Vagina (tissue), 2 donors: ENCODE measurements at regions not wholly inside any gene's neighbourhood (a gene's known extent, or its start where the extent isn't known, plus 50 kb on each side); places are given as distances from the start of the nearest gene placed in this dataset.

Experiments
- POLR2A ChIP-seq, 2 donors: fragments of 450-650 bp; IDR thresholded peaks; one replicate each; pipeline ENCODE4 v1.6.1; 2017; ENCODE audit warnings: antibody characterized with exemption in 2 of 2, mild to moderate bottlenecking in 2 of 2, moderate library complexity in 2 of 2
- POLR2AphosphoS5 ChIP-seq, 2 donors: sonication (generic); formaldehyde crosslinking; IDR thresholded peaks; one replicate each; pipeline ENCODE4 v1.9.0; 2017; ENCODE audit warnings: antibody characterized with exemption in 2 of 2, mild to moderate bottlenecking in 2 of 2, low read depth in 1 of 2; ENCODE audit not compliant: insufficient read depth in 1 of 2
- TF ChIP-seq, protein P1 (sequence below), 3 experiments: fragments of 450-650 bp in 2 of 3; fragments of 200-600 bp in 1 of 3; sonication (generic) in 1 of 3; IDR thresholded peaks; one replicate each; pipeline ENCODE4 v1.5.1; 2017 to 2019; ENCODE audit warnings: antibody characterized with exemption in 3 of 3, mild to moderate bottlenecking in 2 of 3, moderate library complexity in 2 of 3

DNA sequence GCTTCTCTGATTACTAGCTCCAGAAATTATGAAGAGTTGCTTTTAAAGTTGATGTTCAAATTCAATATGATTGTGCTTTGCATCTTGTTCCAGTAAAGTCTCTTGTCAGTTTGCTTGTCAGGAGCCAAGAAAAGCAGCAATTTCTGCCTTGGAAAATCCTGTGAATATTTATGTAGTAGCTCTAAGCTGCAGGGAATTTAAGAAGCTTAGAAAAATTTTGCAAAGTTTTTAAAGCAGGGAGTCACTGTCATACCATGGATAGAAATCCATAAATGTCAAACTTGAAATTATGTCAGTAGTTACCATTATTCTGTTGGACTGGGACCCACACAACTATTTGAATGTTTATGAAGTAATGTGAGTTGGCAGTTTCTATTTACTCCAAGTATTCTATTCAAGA, 169.3 kb downstream of the TMEM200C start:
- no peak for TF ChIP-seq POLR2A (IDR thresholded peaks at IDR 0.05)
- TF ChIP-seq POLR2AphosphoS5 (IDR thresholded peaks at IDR 0.05; ENCODE audit: insufficient read depth in 1 of 2, low read depth in 1 of 2): no peak
- TF ChIP-seq, protein P1, sequence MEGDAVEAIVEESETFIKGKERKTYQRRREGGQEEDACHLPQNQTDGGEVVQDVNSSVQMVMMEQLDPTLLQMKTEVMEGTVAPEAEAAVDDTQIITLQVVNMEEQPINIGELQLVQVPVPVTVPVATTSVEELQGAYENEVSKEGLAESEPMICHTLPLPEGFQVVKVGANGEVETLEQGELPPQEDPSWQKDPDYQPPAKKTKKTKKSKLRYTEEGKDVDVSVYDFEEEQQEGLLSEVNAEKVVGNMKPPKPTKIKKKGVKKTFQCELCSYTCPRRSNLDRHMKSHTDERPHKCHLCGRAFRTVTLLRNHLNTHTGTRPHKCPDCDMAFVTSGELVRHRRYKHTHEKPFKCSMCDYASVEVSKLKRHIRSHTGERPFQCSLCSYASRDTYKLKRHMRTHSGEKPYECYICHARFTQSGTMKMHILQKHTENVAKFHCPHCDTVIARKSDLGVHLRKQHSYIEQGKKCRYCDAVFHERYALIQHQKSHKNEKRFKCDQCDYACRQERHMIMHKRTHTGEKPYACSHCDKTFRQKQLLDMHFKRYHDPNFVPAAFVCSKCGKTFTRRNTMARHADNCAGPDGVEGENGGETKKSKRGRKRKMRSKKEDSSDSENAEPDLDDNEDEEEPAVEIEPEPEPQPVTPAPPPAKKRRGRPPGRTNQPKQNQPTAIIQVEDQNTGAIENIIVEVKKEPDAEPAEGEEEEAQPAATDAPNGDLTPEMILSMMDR (IDR thresholded peaks at IDR 0.05): no peak
